DND-41 (cell line): ENCODE measurements at regions not wholly inside any gene's neighbourhood (a gene's known extent, or its start where the extent isn't known, plus 50 kb on each side); places are given as distances from the start of the nearest gene placed in this dataset.

Experiments used
- ATAC-seq: fragments of 200-7000 bp; cut with Tn5 transposase; 3 replicates; pipeline ENCODE4 v1.9.1; 2021; ENCODE audit warnings: low read depth; ENCODE audit not compliant: insufficient read depth
- DNase-seq: peaks from one replicate; pipeline ENCODE4 v3.0.0-alpha.2; 2020
- H2AFZ ChIP-seq: 2 replicates; pipeline ENCODE4 v1.6.0; 2012; ENCODE audit warnings: low read depth, low read length
- H3K27ac ChIP-seq: 2 replicates; pipeline ENCODE4 v1.5.1; 2012; ENCODE audit warnings: low read length, inconsistent platforms
- H3K27me3 ChIP-seq: fragments of 200-600 bp; sonication (generic); 2 replicates; pipeline ENCODE4 v1.6.0; 2012; ENCODE audit warnings: low read length, mild to moderate bottlenecking, inconsistent platforms; ENCODE audit not compliant: insufficient read depth, poor library complexity
- H3K36me3 ChIP-seq: 2 replicates; pipeline ENCODE4 v1.5.1; 2012; ENCODE audit warnings: low read length, inconsistent platforms; ENCODE audit not compliant: insufficient read depth
- H3K4me1 ChIP-seq: 2 replicates; pipeline ENCODE4 v1.5.1; 2012; ENCODE audit warnings: mild to moderate bottlenecking, low read length; ENCODE audit not compliant: insufficient read depth
- H3K4me2 ChIP-seq: 2 replicates; pipeline ENCODE4 v1.6.0; 2012; ENCODE audit warnings: mild to moderate bottlenecking, moderate library complexity, low read length, inconsistent platforms; ENCODE audit not compliant: insufficient read depth
- H3K4me3 ChIP-seq, 2 experiments: fragments of 200-600 bp in 1 of 2; shearing (Covaris generic) in 1 of 2; 2 replicates each; pipeline ENCODE4 v1.5.1; 2012 to 2016; ENCODE audit warnings: inconsistent platforms in 2 of 2, low read length in 2 of 2, mild to moderate bottlenecking in 2 of 2, low read depth in 1 of 2, moderate library complexity in 1 of 2
- H3K79me2 ChIP-seq: 2 replicates; pipeline ENCODE4 v1.6.0; 2012; ENCODE audit warnings: low read length, inconsistent platforms; ENCODE audit not compliant: insufficient read depth
- H3K9ac ChIP-seq: 2 replicates; pipeline ENCODE4 v1.6.0; 2012; ENCODE audit warnings: low read depth, mild to moderate bottlenecking, inconsistent platforms, low read length, moderate library complexity
- H3K9me3 ChIP-seq: 2 replicates; pipeline ENCODE4 v1.5.1; 2012; ENCODE audit warnings: low read length, moderate library complexity, mild to moderate bottlenecking, inconsistent platforms; ENCODE audit not compliant: insufficient read depth, severe bottlenecking
- H4K20me1 ChIP-seq: 2 replicates; pipeline ENCODE4 v1.6.0; 2012; ENCODE audit warnings: low read length; ENCODE audit not compliant: insufficient read depth
- CTCF ChIP-seq: IDR thresholded peaks from 2 replicates; pipeline ENCODE4 v1.5.1; 2012; ENCODE audit warnings: borderline replicate concordance, low read length, moderate library complexity, mild to moderate bottlenecking; ENCODE audit not compliant: poor library complexity, severe bottlenecking; ENCODE audit errors: extremely low read depth
- EZH2 ChIP-seq: IDR thresholded peaks from 3 replicates; pipeline ENCODE4 v1.6.1; 2012; ENCODE audit warnings: borderline replicate concordance, low read depth, mild to moderate bottlenecking, moderate library complexity, low read length, inconsistent platforms; ENCODE audit not compliant: severe bottlenecking

- DNase-seq (no peak), ATAC-seq (no peak)
- no peaks in the 10 kb centered on the region for H3K79me2 ChIP-seq
- H4K20me1 ChIP-seq, result no peaks in the 10 kb centered on the region
- H3K27me3 ChIP-seq, result no peaks in the 10 kb centered on the region
- TF ChIP-seq EZH2 (no peak), CTCF (no peak)
- H3K27ac ChIP-seq, result no peak overlapping the region
- no peak overlapping the region for H3K4me2 ChIP-seq
- H2AFZ ChIP-seq, result no peak overlapping the region
- H3K4me1 ChIP-seq, result no peaks in the 10 kb centered on the region
- no peak overlapping the region for H3K9ac ChIP-seq
- H3K9me3 ChIP-seq, result no peaks in the 10 kb centered on the region
- H3K36me3 ChIP-seq, result no peaks in the 10 kb centered on the region
- H3K4me3 ChIP-seq, result no peak overlapping the region
Measured at GRCh38 chr5:54721116-54721515, 203.6 kb downstream of the SNX18 start.

- H3K4me1 ChIP-seq, result no peaks in the 10 kb centered on the region
- no peak for ATAC-seq
- no peaks in the 10 kb centered on the region for H3K36me3 ChIP-seq
- H4K20me1 ChIP-seq, result no peaks in the 10 kb centered on the region
- H3K4me3 ChIP-seq, result no peak overlapping the region
- no peak overlapping the region for H2AFZ ChIP-seq
- TF ChIP-seq EZH2 (no peak), CTCF (no peak)
- no peaks in the 10 kb centered on the region for H3K9me3 ChIP-seq
- no peak overlapping the region for H3K9ac ChIP-seq
- no peak for DNase-seq
- no peak overlapping the region for H3K4me2 ChIP-seq
- H3K27ac ChIP-seq, result no peak overlapping the region
- no peaks in the 10 kb centered on the region for H3K79me2 ChIP-seq
- no peaks in the 10 kb centered on the region for H3K27me3 ChIP-seq
Measured at GRCh38 chr5:54720341-54720740, 202.8 kb downstream of the SNX18 start.

GRCh38 chr5:54719384-54720283, 202.1 kb downstream of the SNX18 start:
- H3K36me3 ChIP-seq, result no peaks in the 10 kb centered on the region
- ATAC-seq (no peak), DNase-seq (no peak)
- TF ChIP-seq CTCF (no peak), EZH2 (no peak)
- H3K4me2 ChIP-seq, result no peak overlapping the region
- no peak overlapping the region for H2AFZ ChIP-seq
- H3K27ac ChIP-seq, result no peak overlapping the region
- no peaks in the 10 kb centered on the region for H3K9me3 ChIP-seq
- H3K27me3 ChIP-seq, result no peaks in the 10 kb centered on the region
- no peak overlapping the region for H3K9ac ChIP-seq
- H3K4me3 ChIP-seq, result no peak overlapping the region
- no peaks in the 10 kb centered on the region for H4K20me1 ChIP-seq
- H3K79me2 ChIP-seq, result no peaks in the 10 kb centered on the region
- H3K4me1 ChIP-seq, result no peaks in the 10 kb centered on the region

GRCh38 chr5:54718656-54719055, 201.1 kb downstream of the SNX18 start:
- Histone ChIP-seq H2AFZ (no peak overlapping the region), H3K79me2 (no peaks in the 10 kb centered on the region), H3K9ac (no peak overlapping the region), H3K36me3 (no peaks in the 10 kb centered on the region), H3K4me1 (no peaks in the 10 kb centered on the region), H3K27ac (no peak overlapping the region), H3K4me2 (no peak overlapping the region), H3K4me3 (no peak overlapping the region), H4K20me1 (no peaks in the 10 kb centered on the region), H3K9me3 (no peaks in the 10 kb centered on the region), H3K27me3 (no peaks in the 10 kb centered on the region)
- no peak for DNase-seq
- TF ChIP-seq CTCF, result no peak
- TF ChIP-seq EZH2, result no peak
- ATAC-seq, result no peak
